Fibroblast of villous mesenchyme (primary cell): ENCODE measurements at regions not wholly inside any gene's neighbourhood (a gene's known extent, or its start where the extent isn't known, plus 50 kb on each side); places are given as distances from the start of the nearest gene placed in this dataset.

Experiments
- DNase-seq: peaks from one replicate; pipeline ENCODE4 v3.0.0-alpha.2; 2010; ENCODE audit warnings: low read depth
- H3K4me3 ChIP-seq: 2 replicates; pipeline ENCODE4 v1.5.1; 2011; ENCODE audit warnings: low read depth, mild to moderate bottlenecking, low read length
- TF ChIP-seq, protein P1 (sequence below): IDR thresholded peaks from 2 replicates; pipeline ENCODE4 v1.5.1; 2012; ENCODE audit warnings: low read depth, mild to moderate bottlenecking, low read length; ENCODE audit not compliant: insufficient read depth

DNA sequence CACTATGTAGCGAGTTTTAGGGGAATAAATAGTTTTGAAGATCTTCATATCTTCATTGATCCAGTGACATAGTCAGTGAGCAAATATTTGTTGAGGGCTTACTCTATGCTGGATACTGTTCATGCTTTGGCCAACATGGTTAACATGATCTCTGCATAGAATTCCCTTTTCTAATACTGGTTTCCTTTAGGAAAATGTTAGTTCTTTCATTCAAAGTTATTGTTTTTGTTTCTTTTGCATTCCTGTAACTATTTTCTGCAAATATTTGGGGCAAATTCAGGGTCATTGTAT lies 226.5 kb downstream of the C12orf50 start:
- DNase-seq: no peak
- no peak overlapping the region for H3K4me3 ChIP-seq
- TF ChIP-seq, protein P1, sequence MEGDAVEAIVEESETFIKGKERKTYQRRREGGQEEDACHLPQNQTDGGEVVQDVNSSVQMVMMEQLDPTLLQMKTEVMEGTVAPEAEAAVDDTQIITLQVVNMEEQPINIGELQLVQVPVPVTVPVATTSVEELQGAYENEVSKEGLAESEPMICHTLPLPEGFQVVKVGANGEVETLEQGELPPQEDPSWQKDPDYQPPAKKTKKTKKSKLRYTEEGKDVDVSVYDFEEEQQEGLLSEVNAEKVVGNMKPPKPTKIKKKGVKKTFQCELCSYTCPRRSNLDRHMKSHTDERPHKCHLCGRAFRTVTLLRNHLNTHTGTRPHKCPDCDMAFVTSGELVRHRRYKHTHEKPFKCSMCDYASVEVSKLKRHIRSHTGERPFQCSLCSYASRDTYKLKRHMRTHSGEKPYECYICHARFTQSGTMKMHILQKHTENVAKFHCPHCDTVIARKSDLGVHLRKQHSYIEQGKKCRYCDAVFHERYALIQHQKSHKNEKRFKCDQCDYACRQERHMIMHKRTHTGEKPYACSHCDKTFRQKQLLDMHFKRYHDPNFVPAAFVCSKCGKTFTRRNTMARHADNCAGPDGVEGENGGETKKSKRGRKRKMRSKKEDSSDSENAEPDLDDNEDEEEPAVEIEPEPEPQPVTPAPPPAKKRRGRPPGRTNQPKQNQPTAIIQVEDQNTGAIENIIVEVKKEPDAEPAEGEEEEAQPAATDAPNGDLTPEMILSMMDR: no peak

- H3K4me3 ChIP-seq: no peak overlapping the region
- TF ChIP-seq, protein P1: no peak
- DNase-seq: no peak
Observed at GRCh38 chr12:87801860-87802720, 227.1 kb downstream of the C12orf50 start.

DNA sequence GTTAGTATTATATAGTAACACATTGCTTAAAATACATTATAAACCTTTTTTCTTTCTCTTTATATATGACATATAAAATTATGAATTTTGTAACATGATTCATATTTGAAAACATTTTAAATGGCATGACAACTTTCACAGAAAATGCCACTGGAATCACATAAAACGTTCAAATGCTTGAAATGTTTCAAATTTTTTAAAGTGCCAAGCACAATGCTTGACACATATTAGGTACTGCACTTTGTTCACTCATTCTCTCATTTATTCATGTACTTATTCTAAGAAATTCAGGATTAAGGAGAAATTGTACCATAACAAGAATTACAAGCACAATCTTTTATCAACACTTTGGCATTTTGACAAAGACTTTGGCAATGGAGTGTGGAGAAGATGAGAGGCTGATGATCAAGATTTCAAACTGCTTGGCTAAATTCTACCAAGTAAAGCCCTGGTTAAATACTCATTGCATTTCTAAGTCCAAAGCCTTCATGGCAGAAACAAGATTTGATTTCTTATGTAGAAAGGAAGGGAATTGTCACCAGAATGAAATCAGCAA lies 232.2 kb downstream of the C12orf50 start:
- H3K4me3 ChIP-seq: no peak overlapping the region
- TF ChIP-seq, protein P1: no peak
- DNase-seq: no peak

DNA sequence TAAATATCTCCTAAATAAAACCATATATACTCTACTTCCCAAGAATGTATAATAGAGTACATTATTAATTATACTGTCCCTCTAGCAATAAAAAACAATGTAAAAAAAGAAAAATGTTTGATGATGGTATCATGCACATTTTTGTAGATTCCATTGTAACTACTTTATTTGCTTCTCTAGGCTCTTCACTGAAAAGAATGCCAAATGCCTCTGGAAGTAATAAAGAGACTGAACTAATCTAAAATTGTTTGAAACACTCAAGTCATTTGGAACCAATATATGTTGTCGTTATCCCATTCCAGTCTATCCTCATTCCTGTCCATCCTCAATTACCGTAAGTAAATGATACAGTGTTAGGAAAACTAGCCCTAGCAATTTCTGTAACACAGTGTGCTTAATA lies 233.6 kb downstream of the C12orf50 start:
- DNase-seq: no peak
- H3K4me3 ChIP-seq: no peak overlapping the region
- TF ChIP-seq, protein P1: no peak

DNA sequence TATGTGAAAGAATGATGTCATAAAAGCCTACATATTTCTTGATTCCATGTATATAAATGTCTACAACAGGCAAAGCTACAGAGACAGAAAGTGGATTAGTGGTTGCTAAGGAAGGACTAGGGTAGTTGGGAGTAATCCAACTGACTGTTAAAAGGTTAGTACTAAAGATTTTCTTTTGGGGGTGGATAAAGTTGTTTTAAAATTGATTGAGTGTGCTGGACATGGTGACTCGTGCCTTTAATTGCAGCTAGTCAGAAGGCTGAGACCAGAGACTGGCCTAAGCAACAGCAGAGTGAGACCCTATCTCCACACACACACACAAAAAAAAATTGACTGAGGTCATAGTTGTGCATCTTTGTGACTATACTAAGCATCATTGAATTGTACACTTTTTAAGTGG lies 234.3 kb downstream of the C12orf50 start:
- TF ChIP-seq, protein P1: no peak
- no peak for DNase-seq

GRCh38 chr12:87793131-87793530 lies 236.1 kb downstream of the C12orf50 start:
- no peak for DNase-seq
- H3K4me3 ChIP-seq: no peak overlapping the region
- TF ChIP-seq, protein P1: no peak

More for the DNA sequence above, 234.3 kb downstream of the C12orf50 start:
- no peak overlapping the region for H3K4me3 ChIP-seq
